Esophagus muscularis mucosa (tissue), 4 donors: ENCODE measurements at regions not wholly inside any gene's neighbourhood (a gene's known extent, or its start where the extent isn't known, plus 50 kb on each side); places are given as distances from the start of the nearest gene placed in this dataset.

Experiments
- DNase-seq: peaks from one replicate; pipeline ENCODE4 v3.0.0-alpha.2; 2017; ENCODE audit errors: extremely low spot score
- H3K27ac ChIP-seq, 4 donors: fragments of 200-600 bp; sonication (generic); replicated peaks in 1 of 4; 1 replicate in 3 of 4; 2 replicates in 1 of 4; pipeline ENCODE4 v1.5.1; 2016 to 2019; ENCODE audit warnings: mild to moderate bottlenecking in 1 of 4
- H3K27me3 ChIP-seq, 4 donors: fragments of 200-600 bp; sonication (generic); one replicate each; pipeline versions ENCODE4 v1.5.1 to v1.6.0; 2016 to 2019
- H3K36me3 ChIP-seq, 4 donors: fragments of 200-600 bp; sonication (generic); one replicate each; pipeline ENCODE4 v1.5.1; 2016 to 2019
- H3K4me1 ChIP-seq, 4 donors: fragments of 200-600 bp; sonication (generic); one replicate each; pipeline ENCODE4 v1.5.1; 2016 to 2019
- H3K4me3 ChIP-seq, 4 donors: fragments of 200-600 bp; sonication (generic); 1 replicate in 2 of 4; 2 replicates in 2 of 4; pipeline ENCODE4 v1.5.1; 2016 to 2019; ENCODE audit warnings: mild to moderate bottlenecking in 4 of 4, moderate library complexity in 1 of 4
- H3K9me3 ChIP-seq, 4 donors: fragments of 200-600 bp; sonication (generic); 1 replicate in 3 of 4; 2 replicates in 1 of 4; pipeline ENCODE4 v1.5.1; 2016 to 2019
- EP300 ChIP-seq: sonication (generic); formaldehyde crosslinking; IDR thresholded peaks from one replicate; pipeline ENCODE4 v1.6.1; 2017; ENCODE audit warnings: antibody characterized with exemption
- POLR2A ChIP-seq: fragments of 450-650 bp; IDR thresholded peaks from one replicate; pipeline ENCODE4 v1.6.1; 2017; ENCODE audit warnings: antibody characterized with exemption, moderate library complexity, mild to moderate bottlenecking, low read depth
- POLR2AphosphoS5 ChIP-seq, 2 donors: sonication (generic); formaldehyde crosslinking; IDR thresholded peaks; one replicate each; pipeline ENCODE4 v1.6.1; 2017; ENCODE audit warnings: antibody characterized with exemption in 2 of 2
- WGBS: methylation state at CpG from one replicate; pipeline ENCODE4 v1.1.5; 2018; 5-methylcytosine and 5-hydroxymethylcytosine counted together
- intact Hi-C: fragments of 100-400 bp; cut with DNase I; formaldehyde crosslinking; loops from one replicate; pipeline ENCODE4 v1.15.1; 2023
- TF ChIP-seq, protein P1 (sequence below), 3 experiments: fragments of 200-600 bp in 2 of 3; fragments of 450-650 bp in 1 of 3; sonication (generic) in 2 of 3; IDR thresholded peaks; one replicate each; pipeline ENCODE4 v1.5.1; 2017 to 2019; ENCODE audit warnings: antibody characterized with exemption in 3 of 3, mild to moderate bottlenecking in 2 of 3, moderate library complexity in 1 of 3

DNA sequence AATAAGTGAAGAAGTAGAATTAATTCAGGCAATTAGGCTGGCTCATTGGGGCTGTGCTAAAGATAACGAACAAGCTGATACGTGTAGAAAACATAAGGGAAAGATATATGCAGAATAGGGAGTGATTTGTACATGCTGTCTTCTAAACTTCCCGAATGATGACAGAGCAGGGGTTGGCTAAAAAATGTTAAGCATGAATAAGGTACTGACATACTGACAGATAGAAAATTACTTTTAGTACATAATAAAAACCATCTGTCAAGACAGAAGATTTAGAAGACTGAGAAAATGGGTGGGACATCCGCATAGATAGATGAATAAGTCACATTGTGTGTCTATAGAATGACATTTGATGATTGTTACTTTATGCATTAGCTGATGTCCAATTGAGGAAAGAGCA lies 158.8 kb upstream of the ZNF804B start:
- intact Hi-C loops, result no loop called here
- H3K27me3 ChIP-seq, result no peaks in the 10 kb centered on the region
- H3K27ac ChIP-seq, result no peak overlapping the region
- H3K4me3 ChIP-seq, result no peak overlapping the region
- H3K36me3 ChIP-seq, result no peaks in the 10 kb centered on the region
- TF ChIP-seq, protein P1, sequence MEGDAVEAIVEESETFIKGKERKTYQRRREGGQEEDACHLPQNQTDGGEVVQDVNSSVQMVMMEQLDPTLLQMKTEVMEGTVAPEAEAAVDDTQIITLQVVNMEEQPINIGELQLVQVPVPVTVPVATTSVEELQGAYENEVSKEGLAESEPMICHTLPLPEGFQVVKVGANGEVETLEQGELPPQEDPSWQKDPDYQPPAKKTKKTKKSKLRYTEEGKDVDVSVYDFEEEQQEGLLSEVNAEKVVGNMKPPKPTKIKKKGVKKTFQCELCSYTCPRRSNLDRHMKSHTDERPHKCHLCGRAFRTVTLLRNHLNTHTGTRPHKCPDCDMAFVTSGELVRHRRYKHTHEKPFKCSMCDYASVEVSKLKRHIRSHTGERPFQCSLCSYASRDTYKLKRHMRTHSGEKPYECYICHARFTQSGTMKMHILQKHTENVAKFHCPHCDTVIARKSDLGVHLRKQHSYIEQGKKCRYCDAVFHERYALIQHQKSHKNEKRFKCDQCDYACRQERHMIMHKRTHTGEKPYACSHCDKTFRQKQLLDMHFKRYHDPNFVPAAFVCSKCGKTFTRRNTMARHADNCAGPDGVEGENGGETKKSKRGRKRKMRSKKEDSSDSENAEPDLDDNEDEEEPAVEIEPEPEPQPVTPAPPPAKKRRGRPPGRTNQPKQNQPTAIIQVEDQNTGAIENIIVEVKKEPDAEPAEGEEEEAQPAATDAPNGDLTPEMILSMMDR (IDR thresholded peaks at IDR 0.05), result no peak
- TF ChIP-seq POLR2A (no peak), EP300 (no peak), POLR2AphosphoS5 (IDR thresholded peaks at IDR 0.05) (no peak)
- WGBS, result 71% methylated on average over 4 of the region's 4 CpGs
- no peaks in the 10 kb centered on the region for H3K4me1 ChIP-seq
- DNase-seq, result no peak
- H3K9me3 ChIP-seq, result no peaks in the 10 kb centered on the region

DNA sequence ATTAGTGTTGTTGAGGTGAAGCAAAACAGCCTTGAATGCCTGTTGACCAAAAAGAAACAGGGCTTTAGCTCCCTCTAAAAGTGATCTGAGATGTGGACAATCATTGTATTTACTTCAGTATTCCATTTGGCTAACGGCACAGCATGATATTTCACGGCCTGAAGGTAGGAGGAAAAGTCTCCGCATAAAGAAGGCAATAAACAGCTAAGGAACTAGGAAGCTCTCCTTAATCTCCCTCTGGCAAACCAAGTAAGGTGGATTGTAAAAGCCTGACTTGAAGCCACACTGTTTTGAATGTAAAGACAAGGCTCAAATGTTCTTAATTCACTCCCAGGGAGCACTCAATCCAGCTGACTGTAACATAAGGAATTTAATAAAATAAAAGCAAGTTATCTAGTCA lies 160.0 kb upstream of the ZNF804B start:
- no peaks in the 10 kb centered on the region for H3K4me1 ChIP-seq
- no peak overlapping the region for H3K27ac ChIP-seq
- TF ChIP-seq POLR2AphosphoS5 (IDR thresholded peaks at IDR 0.05) (no peak), POLR2A (no peak), EP300 (no peak)
- TF ChIP-seq, protein P1 (IDR thresholded peaks at IDR 0.05), result no peak
- intact Hi-C loops, result no loop called here
- H3K9me3 ChIP-seq, result no peaks in the 10 kb centered on the region
- no peaks in the 10 kb centered on the region for H3K36me3 ChIP-seq
- H3K4me3 ChIP-seq, result no peak overlapping the region
- no peak for DNase-seq
- 62% methylated on average over 3 of the region's 3 CpGs for WGBS
- no peaks in the 10 kb centered on the region for H3K27me3 ChIP-seq

DNA sequence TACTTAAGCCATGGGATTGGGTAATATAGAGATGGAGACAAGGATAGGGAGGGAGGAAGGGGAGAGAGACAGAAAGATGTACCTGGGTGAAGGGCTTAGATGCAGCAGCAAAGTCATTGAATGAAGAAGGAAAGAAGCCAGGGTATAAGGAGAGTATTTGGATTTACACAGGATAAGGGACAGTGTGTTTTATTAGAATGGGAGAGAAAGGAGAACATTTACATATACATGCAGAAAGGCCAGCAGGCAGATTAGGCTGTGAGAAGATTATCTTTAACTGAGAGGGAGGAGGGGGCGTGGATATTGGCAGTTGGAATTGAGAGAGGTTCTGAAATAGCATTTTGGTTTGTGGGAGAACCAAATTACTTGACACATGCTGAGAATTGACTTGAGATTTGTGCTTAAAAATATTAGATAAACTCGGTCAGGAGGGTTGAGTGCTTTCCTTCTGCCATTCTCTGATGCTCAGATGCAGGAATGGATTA lies 161.5 kb upstream of the ZNF804B start:
- 74% methylated on average over 2 of the region's 2 CpGs for WGBS
- TF ChIP-seq POLR2AphosphoS5 (IDR thresholded peaks at IDR 0.05) (no peak), POLR2A (no peak), EP300 (no peak)
- TF ChIP-seq, protein P1 (IDR thresholded peaks at IDR 0.05), result no peak
- no peak overlapping the region for H3K4me3 ChIP-seq
- peaks cover 0 to 1% (median 0%) of the 10 kb centered on the region in 4 donors for H3K9me3 ChIP-seq
- no peaks in the 10 kb centered on the region for H3K36me3 ChIP-seq
- no peaks in the 10 kb centered on the region for H3K27me3 ChIP-seq
- no peak overlapping the region for H3K27ac ChIP-seq
- intact Hi-C loops, result no loop called here
- DNase-seq, result no peak
- H3K4me1 ChIP-seq, result no peaks in the 10 kb centered on the region

DNA sequence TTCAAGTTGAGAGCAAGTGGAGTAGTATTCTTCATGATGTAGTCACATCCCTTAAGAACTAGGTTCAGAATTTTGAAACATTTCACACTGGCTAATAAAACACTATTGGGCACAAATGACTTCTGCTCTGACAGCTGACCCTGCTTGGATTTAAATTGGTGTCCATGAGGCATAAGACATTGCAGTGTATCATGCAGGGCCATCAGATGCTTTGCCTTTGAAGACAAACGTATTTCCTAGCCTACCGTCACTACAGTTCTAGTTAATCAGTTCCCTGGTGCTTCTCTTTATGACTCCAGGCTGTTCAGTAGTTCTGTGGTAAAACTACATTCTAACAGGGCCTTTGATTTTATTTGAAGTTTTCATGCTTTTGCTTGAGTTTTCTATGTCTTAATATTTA lies 168.5 kb upstream of the ZNF804B start:
- H3K27ac ChIP-seq, result no peak overlapping the region
- peaks cover 0 to 7% (median 2%) of the 10 kb centered on the region in 4 donors for H3K9me3 ChIP-seq
- no peaks in the 10 kb centered on the region for H3K4me1 ChIP-seq
- no peak overlapping the region for H3K4me3 ChIP-seq
- intact Hi-C loops, result no loop called here
- no peak for DNase-seq
- TF ChIP-seq POLR2A (no peak), POLR2AphosphoS5 (IDR thresholded peaks at IDR 0.05) (no peak), EP300 (no peak)
- TF ChIP-seq, protein P1 (IDR thresholded peaks at IDR 0.05), result no peak
- 84% methylated on average over 2 of the region's 2 CpGs for WGBS
- H3K27me3 ChIP-seq, result no peaks in the 10 kb centered on the region
- no peaks in the 10 kb centered on the region for H3K36me3 ChIP-seq

DNA sequence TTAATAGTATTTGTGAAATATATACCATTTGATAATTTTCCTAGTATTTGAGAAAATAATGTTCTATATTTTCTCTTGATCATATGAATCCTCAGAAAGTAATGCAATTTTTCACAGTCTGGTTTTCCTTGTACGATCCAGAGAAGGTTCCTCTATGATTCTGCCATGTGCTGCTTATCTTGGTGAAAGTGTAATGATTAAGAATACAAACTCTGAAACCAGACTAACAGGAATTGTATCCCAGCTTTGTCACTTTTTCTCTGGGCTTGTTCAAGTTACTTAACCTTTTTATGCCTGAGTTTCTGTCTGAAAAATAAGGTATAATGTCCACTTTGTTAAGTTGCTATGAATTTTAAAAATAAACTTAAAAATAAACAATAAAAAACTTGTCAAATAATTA lies 169.6 kb upstream of the ZNF804B start:
- peaks cover 0 to 7% (median 2%) of the 10 kb centered on the region in 4 donors for H3K9me3 ChIP-seq
- WGBS, result 84% methylated on average over 1 of the region's 1 CpG

More for the DNA sequence above, 169.6 kb upstream of the ZNF804B start:
- TF ChIP-seq, protein P1 (IDR thresholded peaks at IDR 0.05), result no peak
- TF ChIP-seq POLR2AphosphoS5 (IDR thresholded peaks at IDR 0.05), result no peak
- H3K36me3 ChIP-seq, result no peaks in the 10 kb centered on the region
- no peaks in the 10 kb centered on the region for H3K27me3 ChIP-seq
- no peak overlapping the region for H3K27ac ChIP-seq
- no peak overlapping the region for H3K4me3 ChIP-seq
- DNase-seq, result no peak
- H3K4me1 ChIP-seq, result no peaks in the 10 kb centered on the region
- intact Hi-C loops, result no loop called here
